ENCODE measurements at regions not wholly inside any gene's neighbourhood (a gene's known extent, or its start where the extent isn't known, plus 50 kb on each side); places are given as distances from the start of the nearest gene placed in this dataset.

- no peaks in the 10 kb centered on the region for H3K36me3 ChIP-seq (ENCODE audit: control insufficient read depth, insufficient read depth, low read length)
- H3K4me3 ChIP-seq (ENCODE audit: low read depth in 2 of 2, low read length in 2 of 2) = no peak overlapping the region
- POLR2A ChIA-PET = no interaction called here
- no peaks in the 10 kb centered on the region for H3K9me3 ChIP-seq (ENCODE audit: control insufficient read depth, insufficient read depth, low read depth, low read length)
- H3K4me1 ChIP-seq (ENCODE audit: control insufficient read depth, insufficient read depth, low read length) = no peaks in the 10 kb centered on the region
- intact Hi-C loops (cut with micrococcal nuclease; ENCODE audit: unreplicated experiment) (no loop called here), in situ Hi-C loops (cut with HindIII; ENCODE audit: low pct_unique_long_range_greater_than_20kb, low sequenced_read_pairs) (no loop called here)
- H3K27me3 ChIP-seq (ENCODE audit: control insufficient read depth, insufficient read depth, low read length) = no peaks in the 10 kb centered on the region
- no TSS peak for BruUV-seq (replicated peaks)
- CTCF ChIA-PET = no interaction called here
- no peak overlapping the region for H3K27ac ChIP-seq (ENCODE audit: low read length)
- no peak for ATAC-seq
- DNase-seq (ENCODE audit: low read depth, low spot score) = no peak
- no peak for TF ChIP-seq POLR2AphosphoS5 (IDR thresholded peaks at IDR 0.05; ENCODE audit: low read depth, low read length)
- TF ChIP-seq REST (IDR thresholded peaks at IDR 0.05; ENCODE audit: insufficient read depth in 1 of 2, low read depth in 2 of 2, low read length in 1 of 2) = no peak
- no peak for TF ChIP-seq TCF7L2 (IDR thresholded peaks at IDR 0.05; ENCODE audit: low read depth, low read length)
- TF ChIP-seq SIN3A (IDR thresholded peaks at IDR 0.05; ENCODE audit: borderline replicate concordance, insufficient read depth, low read depth, low read length) = no peak
- no peak for TF ChIP-seq CTCF (IDR thresholded peaks at IDR 0.05)
These were observed 129.7 kb upstream of the BOD1 start for GRCh38 chr5:173746047-173746646.

- CTCF ChIA-PET = no interaction called here
- intact Hi-C loops (cut with micrococcal nuclease; ENCODE audit: unreplicated experiment) = no loop called here
- no peak overlapping the region for H3K27ac ChIP-seq (ENCODE audit: low read length)
- H3K4me3 ChIP-seq (ENCODE audit: low read depth in 2 of 2, low read length in 2 of 2) = no peak overlapping the region
- in situ Hi-C loops (cut with HindIII; ENCODE audit: low pct_unique_long_range_greater_than_20kb, low sequenced_read_pairs) = no loop called here
- no peaks in the 10 kb centered on the region for H3K27me3 ChIP-seq (ENCODE audit: control insufficient read depth, insufficient read depth, low read length)
- no peaks in the 10 kb centered on the region for H3K36me3 ChIP-seq (ENCODE audit: control insufficient read depth, insufficient read depth, low read length)
- no peaks in the 10 kb centered on the region for H3K9me3 ChIP-seq (ENCODE audit: control insufficient read depth, insufficient read depth, low read depth, low read length)
- no peak for ATAC-seq
- DNase-seq (ENCODE audit: low read depth, low spot score) = no peak
- POLR2A ChIA-PET = no interaction called here
- no TSS peak for BruUV-seq (replicated peaks)
- H3K4me1 ChIP-seq (ENCODE audit: control insufficient read depth, insufficient read depth, low read length) = no peaks in the 10 kb centered on the region
- TF ChIP-seq SIN3A (IDR thresholded peaks at IDR 0.05; ENCODE audit: borderline replicate concordance, insufficient read depth, low read depth, low read length) = no peak
- no peak for TF ChIP-seq REST (IDR thresholded peaks at IDR 0.05; ENCODE audit: insufficient read depth in 1 of 2, low read depth in 2 of 2, low read length in 1 of 2)
- no peak for TF ChIP-seq CTCF (IDR thresholded peaks at IDR 0.05)
- TF ChIP-seq POLR2AphosphoS5 (IDR thresholded peaks at IDR 0.05; ENCODE audit: low read depth, low read length) = no peak
These were observed 131.4 kb upstream of the BOD1 start for GRCh38 chr5:173747876-173748275.
